HG03432 (cell line): ENCODE measurements at regions not wholly inside any gene's neighbourhood (a gene's known extent, or its start where the extent isn't known, plus 50 kb on each side); places are given as distances from the start of the nearest gene placed in this dataset.

Experiments
- ATAC-seq: cut with Tn5 transposase; IDR thresholded peaks from one replicate; pipeline ENCODE4 v1.9.1; 2021; ENCODE audit warnings: mild to moderate bottlenecking, moderate library complexity; ENCODE audit not compliant: unreplicated experiment

- peak; percentile 52 for ATAC-seq
Observed at GRCh38 chr7:22676385-22676784, 50.6 kb upstream of the IL6 start.

DNA sequence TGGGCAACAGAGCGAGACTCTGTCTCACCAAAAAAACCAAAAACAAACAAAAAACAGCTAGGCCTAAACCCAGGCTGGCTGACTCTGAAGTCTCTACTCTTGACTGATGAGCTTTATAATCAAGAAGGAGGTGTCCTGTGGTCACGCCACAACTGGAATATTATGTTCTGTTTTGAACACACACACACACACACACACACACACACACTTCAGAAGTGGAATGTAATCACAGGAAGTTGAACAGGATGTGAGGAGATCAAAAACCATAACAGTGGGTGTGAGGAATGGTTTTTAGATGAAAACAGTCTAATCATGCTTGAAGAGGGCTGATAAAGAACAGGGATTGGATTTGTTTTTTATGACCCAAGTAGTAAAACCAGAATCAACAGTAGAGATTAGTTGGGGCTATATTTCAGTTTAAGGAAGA, 51.1 kb upstream of the IL6 start:
- ATAC-seq = no peak

GRCh38 chr7:22675421-22675820, 51.6 kb upstream of the IL6 start:
- ATAC-seq = no peak

DNA sequence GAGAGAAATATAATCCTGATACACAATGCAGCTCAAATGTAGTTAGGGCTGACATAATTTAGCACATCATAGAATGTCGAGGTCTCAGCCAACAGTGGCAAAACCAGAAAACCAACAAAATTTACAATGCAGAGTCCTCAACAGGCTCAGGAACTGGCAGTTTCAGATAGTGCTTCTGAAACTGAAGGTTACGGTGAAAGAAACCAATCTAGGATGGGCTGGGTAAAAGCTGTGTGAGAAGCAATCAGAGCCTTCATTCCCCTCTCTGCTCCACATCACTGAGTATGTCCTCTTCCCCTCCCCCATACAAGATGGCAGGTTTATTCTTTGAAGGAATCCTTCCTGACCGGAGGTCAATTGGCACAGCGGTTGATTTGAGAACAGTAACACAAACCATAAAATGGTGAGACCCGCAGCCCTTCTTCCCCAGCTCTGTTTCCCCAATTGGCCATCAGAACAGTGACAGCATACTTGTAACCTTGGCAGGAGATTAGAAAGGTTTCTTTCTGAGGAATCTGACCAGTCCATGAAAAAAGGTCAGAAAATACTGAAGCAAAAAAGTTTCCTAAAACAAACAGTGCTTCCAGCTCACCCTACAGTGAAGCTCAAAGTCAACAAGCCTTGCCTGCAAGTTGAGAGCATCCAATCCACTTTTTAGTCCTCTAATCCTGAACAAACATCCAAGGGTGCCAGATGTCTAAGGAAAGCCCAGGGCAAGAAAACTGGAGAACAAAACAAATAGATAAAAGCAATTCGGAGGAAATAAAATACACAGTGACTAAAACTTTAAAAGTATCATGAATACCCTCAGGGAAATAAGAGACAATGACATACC, 53.9 kb upstream of the IL6 start:
- peak; percentile 74 for ATAC-seq

GRCh38 chr7:22671177-22671879, 55.7 kb upstream of the IL6 start:
- no peak for ATAC-seq

DNA sequence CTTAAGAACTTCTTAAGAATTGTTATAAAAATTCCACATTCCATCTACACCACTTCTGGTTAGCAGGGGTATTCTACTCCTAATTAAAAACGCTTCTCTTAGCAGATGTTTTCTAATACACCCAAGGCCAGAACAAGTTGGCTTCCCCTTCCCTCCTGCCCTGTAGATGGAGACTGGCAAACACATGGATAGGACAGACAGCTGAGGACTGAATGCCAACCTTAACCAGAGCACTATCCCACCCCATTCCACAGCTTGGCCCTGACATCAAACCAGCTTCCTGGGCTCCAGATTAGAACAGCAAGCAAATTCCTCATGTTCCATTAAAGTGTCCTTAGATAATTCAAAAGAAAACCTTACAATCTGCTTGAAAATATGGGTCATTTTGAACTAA, 56.6 kb upstream of the IL6 start:
- no peak for ATAC-seq

DNA sequence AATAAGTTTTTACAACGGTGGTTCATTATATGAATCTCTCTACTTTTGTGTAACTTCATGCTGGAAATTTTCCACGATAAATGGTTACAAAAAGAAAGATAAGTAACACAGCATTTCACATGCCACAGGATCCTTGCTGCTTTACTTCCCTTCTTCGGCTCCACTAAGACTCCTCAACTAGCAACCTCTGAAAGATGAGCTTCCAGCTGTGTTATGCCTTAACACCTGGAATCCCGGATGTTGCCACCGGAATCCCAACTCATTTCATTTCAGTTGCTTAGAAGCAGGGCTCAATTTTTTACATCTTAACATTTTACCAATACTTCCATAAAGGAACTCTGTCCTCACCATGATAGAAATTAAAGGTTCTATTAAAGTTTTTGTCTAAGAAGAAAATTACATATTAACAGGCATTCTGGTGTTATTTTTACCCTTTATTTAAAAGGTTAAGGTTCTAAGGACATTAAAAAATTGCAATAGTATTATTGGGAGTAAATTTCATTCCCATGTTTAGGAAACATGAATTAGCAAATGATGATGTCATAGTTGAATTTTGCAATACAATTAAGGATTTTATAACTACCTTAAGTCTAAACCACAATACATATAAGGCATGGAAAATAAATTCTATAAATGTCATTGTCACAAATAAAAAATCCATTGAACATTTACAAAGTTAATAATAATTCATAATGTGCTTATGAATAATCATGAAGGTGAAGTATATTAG, 57.1 kb upstream of the IL6 start:
- ATAC-seq = no peak

GRCh38 chr7:22668971-22669401, 58.0 kb upstream of the IL6 start:
- no peak for ATAC-seq

DNA sequence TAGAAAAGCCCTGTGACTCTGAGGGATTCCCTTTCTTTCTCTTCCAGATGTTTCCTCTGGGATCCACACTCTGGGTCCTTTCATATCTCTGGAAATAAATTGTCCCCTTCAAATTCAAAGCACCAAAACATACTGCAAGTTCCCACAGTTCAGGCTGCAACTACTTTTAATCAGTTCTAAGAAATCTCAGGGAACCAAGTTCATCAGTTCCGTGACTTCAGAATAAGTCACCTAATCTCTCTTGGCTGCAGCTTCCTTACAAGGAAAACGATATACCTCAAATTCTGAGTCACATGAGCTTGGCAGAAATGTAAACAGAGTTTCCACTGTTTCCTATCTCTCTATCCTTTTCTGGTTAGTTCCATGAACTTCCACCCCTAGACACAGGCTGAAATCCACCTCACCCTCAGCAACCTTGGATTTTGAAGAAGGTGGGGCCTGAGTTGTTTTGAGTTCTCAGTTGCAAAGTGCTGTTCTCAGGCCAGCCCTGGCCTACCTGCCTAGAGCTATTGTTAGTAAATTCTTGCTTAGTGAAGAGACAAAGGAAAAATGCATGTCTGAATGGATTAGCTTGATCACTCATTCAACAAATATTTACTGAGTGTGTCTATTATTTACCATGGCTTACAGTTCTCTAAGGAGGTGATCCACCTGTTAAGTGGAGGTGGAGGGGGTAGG, 59.3 kb upstream of the IL6 start:
- no peak for ATAC-seq

GRCh38 chr7:22667187-22667561, 59.8 kb upstream of the IL6 start:
- no peak for ATAC-seq

- ATAC-seq = no peak
Observed at GRCh38 chr7:22666732-22667131, 60.3 kb upstream of the IL6 start.

DNA sequence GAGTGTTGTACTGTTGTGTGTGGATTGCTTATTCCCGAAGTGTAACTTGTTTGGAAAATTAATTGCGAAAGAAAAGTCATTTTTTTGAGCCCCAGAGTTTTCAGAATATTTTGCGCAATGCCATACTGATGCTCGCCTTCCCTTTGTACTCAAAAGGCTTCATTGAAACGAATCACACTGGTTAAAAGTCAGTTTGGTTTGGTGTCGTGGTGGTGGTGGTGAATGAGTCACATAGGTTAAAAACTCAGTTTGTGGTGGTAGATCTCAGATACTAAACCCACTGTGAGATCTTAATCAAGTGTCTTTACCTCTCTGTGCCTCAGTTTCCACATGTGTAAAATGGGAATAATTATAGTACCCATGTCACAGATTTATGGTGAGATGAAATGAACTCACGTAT, 61.1 kb upstream of the IL6 start:
- ATAC-seq = no peak

- no peak for ATAC-seq
Observed at GRCh38 chr7:22664988-22665798, 61.8 kb upstream of the IL6 start.

GRCh38 chr7:22663721-22664120, 63.3 kb upstream of the IL6 start:
- no peak for ATAC-seq

- no peak for ATAC-seq
Observed at GRCh38 chr7:22663357-22663718, 63.7 kb upstream of the IL6 start.

GRCh38 chr7:22662556-22663356, 64.2 kb upstream of the IL6 start:
- peak; percentile 53 for ATAC-seq

GRCh38 chr7:22662036-22662435, 65.0 kb upstream of the IL6 start:
- peak; percentile 68 for ATAC-seq

DNA sequence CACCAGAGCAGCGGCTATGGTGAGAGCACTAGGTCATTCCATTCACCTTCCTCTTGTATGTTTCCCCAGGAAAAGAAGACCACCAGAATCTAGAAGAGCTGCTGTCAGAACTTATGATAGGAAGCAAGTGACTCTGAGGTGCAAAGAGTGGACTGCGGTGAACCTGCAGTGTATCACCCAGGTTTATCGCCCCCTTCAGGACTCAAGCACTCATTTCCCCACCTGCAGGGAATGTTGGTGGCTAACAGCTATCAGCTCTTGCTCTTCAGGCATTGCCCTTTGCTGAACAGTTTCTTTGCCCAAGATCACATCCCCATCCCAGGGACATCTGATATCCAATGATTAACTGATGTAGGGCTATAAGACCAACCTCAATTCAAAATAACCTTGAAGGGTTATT, 66.3 kb upstream of the IL6 start:
- ATAC-seq = no peak

- ATAC-seq = no peak
Observed at GRCh38 chr7:22660293-22660692, 66.7 kb upstream of the IL6 start.

GRCh38 chr7:22659741-22660140, 67.3 kb upstream of the IL6 start:
- ATAC-seq = no peak
